Colonic mucosa (tissue), 4 donors: ENCODE measurements at regions not wholly inside any gene's neighbourhood (a gene's known extent, or its start where the extent isn't known, plus 50 kb on each side); places are given as distances from the start of the nearest gene placed in this dataset.

ENCODE experiments used
- DNase-seq: peaks from one replicate; pipeline ENCODE4 v3.0.0-alpha.2; 2020
- H3K27ac ChIP-seq: fragments of 200-600 bp; one replicate; pipeline ENCODE4 v1.8.0; 2021
- H3K27me3 ChIP-seq: fragments of 200-600 bp; one replicate; pipeline ENCODE4 v1.8.0; 2021
- H3K36me3 ChIP-seq: fragments of 200-600 bp; one replicate; pipeline ENCODE4 v1.8.0; 2021
- H3K4me1 ChIP-seq: fragments of 200-600 bp; one replicate; pipeline ENCODE4 v1.8.0; 2021; ENCODE audit warnings: mild to moderate bottlenecking
- H3K4me3 ChIP-seq: fragments of 200-600 bp; one replicate; pipeline ENCODE4 v1.8.0; 2021
- H3K9ac ChIP-seq, 2 donors: one replicate each; pipeline ENCODE4 v1.7.0; 2013; ENCODE audit warnings: control low read depth in 2 of 2, low read depth in 2 of 2, low read length in 2 of 2
- H3K9me3 ChIP-seq: fragments of 200-600 bp; one replicate; pipeline ENCODE4 v1.8.0; 2021
- CTCF ChIP-seq: fragments of 200-600 bp; IDR thresholded peaks from one replicate; pipeline ENCODE4 v1.8.0; 2022; ENCODE audit warnings: antibody characterized with exemption, mild to moderate bottlenecking
- intact Hi-C: fragments of 100-400 bp; cut with DNase I; formaldehyde crosslinking; loops from one replicate; pipeline ENCODE4 v1.14.1; 2022
- donor health status: healthy.
- donor health status: DM: no; HTN: no; CAD: no.
- donor health status: DM: no; HTN: no; CAD: no.

GRCh38 chr22:48943567-48944432, 883.9 kb downstream of the BRD1 start:
- Histone ChIP-seq H3K9me3 (no peaks in the 10 kb centered on the region), H3K9ac (no peak overlapping the region), H3K27me3 (no peaks in the 10 kb centered on the region), H3K4me3 (no peak overlapping the region), H3K27ac (no peak overlapping the region), H3K36me3 (no peaks in the 10 kb centered on the region), H3K4me1 (no peaks in the 10 kb centered on the region)
- intact Hi-C loops: no loop called here
- peak; percentile 20 for DNase-seq
- TF ChIP-seq CTCF: peak; percentile 38

- H3K27ac ChIP-seq: no peak overlapping the region
- H3K36me3 ChIP-seq: no peaks in the 10 kb centered on the region
- no peaks in the 10 kb centered on the region for H3K27me3 ChIP-seq
- no peak for TF ChIP-seq CTCF
- intact Hi-C loops: no loop called here
- DNase-seq: peak; percentile 7
- H3K4me1 ChIP-seq: no peaks in the 10 kb centered on the region
- H3K9me3 ChIP-seq: no peaks in the 10 kb centered on the region
- no peak overlapping the region for H3K9ac ChIP-seq
- H3K4me3 ChIP-seq: no peak overlapping the region
Observed at GRCh38 chr22:48942698-48943566, 884.7 kb downstream of the BRD1 start.

- Histone ChIP-seq H3K4me3 (no peak overlapping the region), H3K9me3 (no peaks in the 10 kb centered on the region), H3K4me1 (no peaks in the 10 kb centered on the region), H3K27ac (no peak overlapping the region), H3K27me3 (no peaks in the 10 kb centered on the region), H3K36me3 (no peaks in the 10 kb centered on the region), H3K9ac (no peak overlapping the region)
- intact Hi-C loops: no loop called here
- no peak for DNase-seq
- TF ChIP-seq CTCF: no peak
Observed at GRCh38 chr22:48941903-48942575, 885.6 kb downstream of the BRD1 start.

GRCh38 chr22:48941033-48941902, 886.4 kb downstream of the BRD1 start:
- no peaks in the 10 kb centered on the region for H3K36me3 ChIP-seq
- TF ChIP-seq CTCF: no peak
- no peaks in the 10 kb centered on the region for H3K9me3 ChIP-seq
- H3K4me1 ChIP-seq: no peaks in the 10 kb centered on the region
- peak; percentile 8 for DNase-seq
- no peak overlapping the region for H3K27ac ChIP-seq
- no peak overlapping the region for H3K9ac ChIP-seq
- H3K27me3 ChIP-seq: no peaks in the 10 kb centered on the region
- H3K4me3 ChIP-seq: no peak overlapping the region
- intact Hi-C loops: no loop called here
